A673 (cell line): ENCODE measurements at regions not wholly inside any gene's neighbourhood (a gene's known extent, or its start where the extent isn't known, plus 50 kb on each side); places are given as distances from the start of the nearest gene placed in this dataset.

Source experiments
- CTCF ChIP-seq: fragments of 300-800, 200-600 bp; sonication (generic); conservative IDR thresholded peaks from 2 replicates; pipeline ENCODE4 v1.5.1; 2017; ENCODE audit warnings: low read depth, mild to moderate bottlenecking, antibody characterized with exemption, low read length, moderate library complexity, mixed read lengths
- EZH2 ChIP-seq: fragments of 200-600 bp; sonication (generic); IDR thresholded peaks from 2 replicates; pipeline ENCODE4 v1.6.1; 2017; ENCODE audit warnings: borderline replicate concordance, low read depth, mild to moderate bottlenecking, mixed read lengths, antibody characterized with exemption, low read length; ENCODE audit not compliant: poor library complexity, severe bottlenecking

- TF ChIP-seq CTCF (no peak), EZH2 (no peak)
These were observed 269.6 kb upstream of the KLF4 start for GRCh38 chr9:107759009-107759822.
